Epithelial cell of esophagus (primary cell): ENCODE measurements at regions not wholly inside any gene's neighbourhood (a gene's known extent, or its start where the extent isn't known, plus 50 kb on each side); places are given as distances from the start of the nearest gene placed in this dataset.

Source experiments
- DNase-seq: peaks from one replicate; pipeline ENCODE4 v3.0.0; 2010; ENCODE audit warnings: low read depth
- H3K4me3 ChIP-seq: 2 replicates; pipeline ENCODE4 v1.5.1; 2011; ENCODE audit warnings: mild to moderate bottlenecking, low read length, control low read depth
- TF ChIP-seq, protein P1 (sequence below): IDR thresholded peaks from 2 replicates; pipeline ENCODE4 v1.5.1; 2011; ENCODE audit warnings: low read depth, mild to moderate bottlenecking, low read length, control low read depth, inconsistent platforms; ENCODE audit not compliant: insufficient read depth; ENCODE audit errors: missing control alignments

DNA sequence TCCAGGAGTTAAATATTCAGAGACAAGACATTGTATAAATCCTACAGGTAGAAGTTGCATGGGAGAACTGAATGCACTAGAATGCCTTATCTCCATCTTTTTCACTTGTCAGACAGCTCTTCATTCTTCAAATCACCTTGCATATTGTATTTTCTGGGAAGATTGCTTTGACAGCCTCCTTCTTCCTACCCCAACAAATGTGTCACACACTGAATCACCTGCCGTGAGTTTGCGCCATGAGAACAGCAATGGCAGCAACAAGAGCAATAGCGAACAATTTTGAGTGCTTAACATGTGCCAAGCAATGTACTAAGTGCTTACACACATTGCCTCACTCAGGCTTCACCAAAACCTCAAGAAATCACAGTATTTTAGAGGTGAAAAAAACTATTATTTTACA is 161.3 kb upstream of the REG3G start:
- DNase-seq = no peak
- TF ChIP-seq, protein P1, sequence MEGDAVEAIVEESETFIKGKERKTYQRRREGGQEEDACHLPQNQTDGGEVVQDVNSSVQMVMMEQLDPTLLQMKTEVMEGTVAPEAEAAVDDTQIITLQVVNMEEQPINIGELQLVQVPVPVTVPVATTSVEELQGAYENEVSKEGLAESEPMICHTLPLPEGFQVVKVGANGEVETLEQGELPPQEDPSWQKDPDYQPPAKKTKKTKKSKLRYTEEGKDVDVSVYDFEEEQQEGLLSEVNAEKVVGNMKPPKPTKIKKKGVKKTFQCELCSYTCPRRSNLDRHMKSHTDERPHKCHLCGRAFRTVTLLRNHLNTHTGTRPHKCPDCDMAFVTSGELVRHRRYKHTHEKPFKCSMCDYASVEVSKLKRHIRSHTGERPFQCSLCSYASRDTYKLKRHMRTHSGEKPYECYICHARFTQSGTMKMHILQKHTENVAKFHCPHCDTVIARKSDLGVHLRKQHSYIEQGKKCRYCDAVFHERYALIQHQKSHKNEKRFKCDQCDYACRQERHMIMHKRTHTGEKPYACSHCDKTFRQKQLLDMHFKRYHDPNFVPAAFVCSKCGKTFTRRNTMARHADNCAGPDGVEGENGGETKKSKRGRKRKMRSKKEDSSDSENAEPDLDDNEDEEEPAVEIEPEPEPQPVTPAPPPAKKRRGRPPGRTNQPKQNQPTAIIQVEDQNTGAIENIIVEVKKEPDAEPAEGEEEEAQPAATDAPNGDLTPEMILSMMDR = no peak
- no peak overlapping the region for H3K4me3 ChIP-seq

DNA sequence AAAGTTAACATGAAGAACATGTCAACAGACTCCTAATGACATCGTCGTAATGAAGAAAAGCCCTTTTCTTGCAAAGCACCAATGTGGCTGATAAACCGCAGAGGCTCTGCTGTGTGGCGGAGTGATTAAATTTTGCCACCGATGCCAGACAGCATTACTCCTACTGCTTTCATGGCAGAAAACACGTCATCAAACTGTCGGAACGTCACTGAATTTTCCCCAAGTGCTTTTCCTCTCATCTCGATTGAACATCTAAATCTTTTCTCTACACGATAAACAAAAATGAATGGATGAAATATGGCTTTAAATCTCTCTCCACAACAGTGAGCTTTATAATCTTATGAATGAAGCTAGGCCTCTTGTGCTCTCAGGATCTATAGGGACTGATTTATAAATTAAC is 159.8 kb upstream of the REG3G start:
- TF ChIP-seq, protein P1 = no peak
- no peak overlapping the region for H3K4me3 ChIP-seq
- DNase-seq = no peak

DNA sequence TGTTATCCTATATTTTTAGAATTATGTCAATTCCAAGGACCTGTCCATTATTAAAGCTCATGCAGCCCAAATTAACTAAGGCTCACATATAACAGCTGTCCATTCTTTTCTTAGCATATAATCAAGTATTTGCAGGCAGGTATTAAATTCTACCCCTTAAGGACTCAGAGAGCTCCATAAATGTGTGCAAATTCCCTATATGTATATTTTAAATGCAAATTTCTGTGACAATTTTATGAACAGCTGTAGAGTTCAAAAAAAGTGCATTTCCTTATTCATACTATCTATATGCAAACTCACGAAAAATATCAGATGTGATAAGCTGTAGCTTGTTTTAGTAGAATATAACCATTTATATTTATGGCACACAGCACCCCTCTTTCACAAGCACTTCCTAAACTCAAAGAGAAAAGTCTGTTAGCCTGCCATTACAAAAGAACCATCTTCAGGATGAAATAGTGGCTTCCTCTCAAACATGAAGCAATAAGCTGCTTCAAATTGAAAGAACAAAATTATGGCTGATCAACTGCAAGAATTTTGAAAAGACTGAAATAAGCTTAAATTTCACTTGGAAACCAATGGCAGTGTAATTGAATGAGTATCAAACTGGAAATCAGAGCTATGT is 155.0 kb upstream of the REG3G start:
- H3K4me3 ChIP-seq = no peak overlapping the region
- no peak for DNase-seq
- TF ChIP-seq, protein P1 = no peak

GRCh38 chr2:78873526-78873925 is 152.0 kb upstream of the REG3G start:
- no peak for DNase-seq
- TF ChIP-seq, protein P1 = no peak
- no peak overlapping the region for H3K4me3 ChIP-seq

GRCh38 chr2:78876316-78876688 is 149.2 kb upstream of the REG3G start:
- TF ChIP-seq, protein P1 = no peak
- no peak overlapping the region for H3K4me3 ChIP-seq
- no peak for DNase-seq

GRCh38 chr2:78887446-78887845 is 138.1 kb upstream of the REG3G start:
- no peak overlapping the region for H3K4me3 ChIP-seq
- TF ChIP-seq, protein P1 = no peak
- DNase-seq = no peak

DNA sequence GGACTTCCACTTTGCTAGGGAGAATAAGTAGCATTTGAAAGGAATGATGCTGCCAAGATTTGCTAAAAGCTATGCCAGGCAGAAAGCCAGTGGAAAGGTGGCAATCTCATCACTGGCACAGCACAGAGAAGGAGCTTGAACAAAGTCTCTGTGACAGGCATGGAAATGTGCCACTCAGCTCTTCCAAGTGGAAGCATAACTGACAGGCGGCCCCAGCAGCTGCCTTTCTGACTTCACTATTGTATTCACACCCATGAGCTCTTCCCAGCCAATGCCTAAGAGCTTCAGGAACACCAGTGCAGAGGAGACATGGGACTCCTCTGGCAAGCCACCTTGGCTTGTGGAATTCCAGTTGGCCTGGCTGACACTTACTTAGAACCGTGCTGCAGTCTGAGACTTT is 134.6 kb upstream of the REG3G start:
- H3K4me3 ChIP-seq = no peak overlapping the region
- no peak for DNase-seq
- TF ChIP-seq, protein P1 = no peak
